Type B pancreatic cell (in vitro differentiated cells): ENCODE measurements at regions not wholly inside any gene's neighbourhood (a gene's known extent, or its start where the extent isn't known, plus 50 kb on each side); places are given as distances from the start of the nearest gene placed in this dataset.

Source experiments
- DNase-seq: peaks from one replicate; pipeline ENCODE4 v3.0.0; 2021; ENCODE audit warnings: mixed read lengths; ENCODE audit not compliant: unreplicated experiment; ENCODE audit errors: extremely low spot score
- H3K27ac Mint-ChIP-seq: 2 replicates; pipeline ENCODE4 v1.8.0; 2021; ENCODE audit warnings: mild to moderate bottlenecking, mixed read lengths
- H3K27me3 Mint-ChIP-seq: 2 replicates; pipeline ENCODE4 v1.8.0; 2021; ENCODE audit warnings: mixed read lengths
- H3K36me3 Mint-ChIP-seq: 2 replicates; pipeline ENCODE4 v1.8.0; 2021; ENCODE audit warnings: mixed read lengths
- H3K4me1 Mint-ChIP-seq: one replicate; pipeline ENCODE4 v1.8.0; 2021; ENCODE audit warnings: mixed read lengths; ENCODE audit not compliant: unreplicated experiment
- H3K4me3 Mint-ChIP-seq: 2 replicates; pipeline ENCODE4 v1.8.0; 2021; ENCODE audit warnings: mild to moderate bottlenecking, mixed read lengths
- H3K9me3 Mint-ChIP-seq: 2 replicates; pipeline ENCODE4 v1.8.0; 2021; ENCODE audit warnings: mixed read lengths
- TF ChIP-seq, protein P1 (sequence below): fragments of 200-600 bp; sonication (generic); conservative IDR thresholded peaks from 2 replicates; pipeline ENCODE4 v1.5.0; 2021; ENCODE audit warnings: antibody characterized with exemption, mild to moderate bottlenecking

GRCh38 chr2:142544173-142544572 lies 333.3 kb upstream of the KYNU start:
- Mint-ChIP-seq H3K4me3 (no peak overlapping the region), H3K27ac (no peak overlapping the region), H3K4me1 (no peaks in the 10 kb centered on the region), H3K36me3 (no peaks in the 10 kb centered on the region), H3K27me3 (no peaks in the 10 kb centered on the region), H3K9me3 (peaks cover 8% of the 10 kb centered on the region)
- TF ChIP-seq, protein P1, sequence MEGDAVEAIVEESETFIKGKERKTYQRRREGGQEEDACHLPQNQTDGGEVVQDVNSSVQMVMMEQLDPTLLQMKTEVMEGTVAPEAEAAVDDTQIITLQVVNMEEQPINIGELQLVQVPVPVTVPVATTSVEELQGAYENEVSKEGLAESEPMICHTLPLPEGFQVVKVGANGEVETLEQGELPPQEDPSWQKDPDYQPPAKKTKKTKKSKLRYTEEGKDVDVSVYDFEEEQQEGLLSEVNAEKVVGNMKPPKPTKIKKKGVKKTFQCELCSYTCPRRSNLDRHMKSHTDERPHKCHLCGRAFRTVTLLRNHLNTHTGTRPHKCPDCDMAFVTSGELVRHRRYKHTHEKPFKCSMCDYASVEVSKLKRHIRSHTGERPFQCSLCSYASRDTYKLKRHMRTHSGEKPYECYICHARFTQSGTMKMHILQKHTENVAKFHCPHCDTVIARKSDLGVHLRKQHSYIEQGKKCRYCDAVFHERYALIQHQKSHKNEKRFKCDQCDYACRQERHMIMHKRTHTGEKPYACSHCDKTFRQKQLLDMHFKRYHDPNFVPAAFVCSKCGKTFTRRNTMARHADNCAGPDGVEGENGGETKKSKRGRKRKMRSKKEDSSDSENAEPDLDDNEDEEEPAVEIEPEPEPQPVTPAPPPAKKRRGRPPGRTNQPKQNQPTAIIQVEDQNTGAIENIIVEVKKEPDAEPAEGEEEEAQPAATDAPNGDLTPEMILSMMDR = no peak
- DNase-seq = no peak

DNA sequence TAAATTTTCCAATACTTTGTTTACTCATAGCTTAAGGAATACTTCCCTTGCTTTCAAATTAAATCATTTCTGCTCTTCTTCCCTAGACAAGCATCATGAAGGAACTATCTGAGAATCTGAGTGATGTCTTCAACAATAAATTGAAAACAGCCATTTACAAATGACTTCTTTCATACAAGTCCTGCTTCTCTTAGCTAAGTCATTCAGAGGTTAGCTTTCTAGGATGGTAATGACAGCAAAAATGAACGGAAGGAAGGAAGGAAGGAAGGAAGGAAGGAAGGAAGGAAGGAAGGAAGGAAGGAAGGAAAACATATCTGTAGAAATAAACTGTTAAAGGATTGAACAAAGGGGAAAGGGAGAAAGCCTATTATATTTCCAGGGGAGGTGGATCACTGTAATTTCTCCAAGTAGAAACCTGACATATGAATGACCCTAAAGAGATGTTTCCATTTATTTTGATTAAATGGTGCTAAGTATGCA lies 335.0 kb upstream of the KYNU start:
- Mint-ChIP-seq H3K27me3 (no peaks in the 10 kb centered on the region), H3K36me3 (no peaks in the 10 kb centered on the region), H3K9me3 (peaks cover 2% of the 10 kb centered on the region), H3K4me3 (no peak overlapping the region), H3K4me1 (no peaks in the 10 kb centered on the region), H3K27ac (no peak overlapping the region)
- TF ChIP-seq, protein P1 = no peak
- no peak for DNase-seq

DNA sequence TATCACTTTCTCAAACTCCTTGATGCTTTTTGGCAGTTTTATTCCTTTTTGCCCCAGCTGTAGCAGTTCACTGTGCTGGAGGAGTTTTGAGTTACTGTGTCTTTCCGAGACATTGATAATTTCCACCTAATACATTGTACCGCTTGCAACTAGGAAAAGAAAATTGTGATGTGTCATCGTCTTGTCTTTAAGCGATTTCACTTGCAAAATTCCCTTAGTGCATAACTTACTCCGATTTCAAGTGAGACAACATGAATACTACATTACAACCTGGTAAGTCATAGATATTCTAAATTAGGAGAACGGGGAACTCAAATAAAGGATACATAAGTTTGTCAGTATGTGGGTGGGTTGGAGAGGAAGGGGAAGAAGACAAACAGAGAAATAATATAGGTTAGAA lies 340.5 kb upstream of the KYNU start:
- Mint-ChIP-seq H3K36me3 (no peaks in the 10 kb centered on the region), H3K9me3 (no peaks in the 10 kb centered on the region)
- no peak for DNase-seq

DNA sequence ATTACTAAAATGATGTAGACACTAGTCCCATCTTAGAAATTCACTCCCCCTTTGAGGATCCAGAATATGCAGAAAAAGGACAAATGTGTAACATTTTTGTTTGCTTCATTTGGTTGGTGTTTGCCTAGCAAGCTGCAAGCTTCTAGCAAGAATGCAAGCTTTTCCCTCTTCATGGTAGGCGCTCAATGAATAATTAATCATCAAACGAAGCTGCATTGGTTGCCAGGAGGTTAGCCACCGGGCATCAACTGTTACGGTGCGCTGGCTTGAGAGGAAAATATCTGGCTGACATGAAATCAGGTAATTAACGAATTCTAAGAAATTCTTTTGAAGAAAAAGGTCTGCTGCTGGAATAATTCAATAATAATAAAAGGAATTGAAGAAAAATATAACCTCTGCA lies 341.0 kb upstream of the KYNU start:
- no peak overlapping the region for H3K4me3 Mint-ChIP-seq
- H3K9me3 Mint-ChIP-seq = no peaks in the 10 kb centered on the region
- H3K27ac Mint-ChIP-seq = no peak overlapping the region
- peaks cover 4% of the 10 kb centered on the region for H3K4me1 Mint-ChIP-seq
- no peaks in the 10 kb centered on the region for H3K27me3 Mint-ChIP-seq
- TF ChIP-seq, protein P1 = no peak
- H3K36me3 Mint-ChIP-seq = no peaks in the 10 kb centered on the region
- no peak for DNase-seq

More for the DNA sequence above, 340.5 kb upstream of the KYNU start:
- Mint-ChIP-seq H3K4me3 (no peak overlapping the region), H3K27me3 (no peaks in the 10 kb centered on the region), H3K4me1 (peaks cover 4% of the 10 kb centered on the region), H3K27ac (no peak overlapping the region)
- TF ChIP-seq, protein P1 = no peak

GRCh38 chr2:142535311-142535710 lies 342.2 kb upstream of the KYNU start:
- no peaks in the 10 kb centered on the region for H3K36me3 Mint-ChIP-seq
- no peak overlapping the region for H3K27ac Mint-ChIP-seq
- no peak overlapping the region for H3K4me3 Mint-ChIP-seq
- TF ChIP-seq, protein P1 = no peak
- no peak for DNase-seq
- no peaks in the 10 kb centered on the region for H3K9me3 Mint-ChIP-seq
- peaks cover 4% of the 10 kb centered on the region for H3K4me1 Mint-ChIP-seq
- no peaks in the 10 kb centered on the region for H3K27me3 Mint-ChIP-seq

DNA sequence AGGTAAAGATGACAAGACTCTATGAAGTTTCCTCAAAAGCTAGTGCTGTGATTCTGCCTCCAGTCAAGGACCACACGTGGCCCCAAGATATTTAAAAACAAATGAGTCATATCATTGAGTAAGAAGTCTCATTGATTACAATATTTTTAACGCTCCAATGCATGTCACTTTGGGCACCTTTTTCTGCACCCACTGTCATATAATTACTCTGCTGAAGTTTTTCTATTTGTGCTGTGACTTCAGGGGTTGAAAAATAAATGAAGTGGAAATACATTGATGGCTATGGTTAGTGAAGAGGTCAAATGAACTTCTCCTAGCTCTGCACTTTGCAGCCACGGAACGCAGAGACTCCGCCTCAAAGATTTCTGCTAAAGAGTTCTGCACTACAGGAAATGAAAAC lies 344.3 kb upstream of the KYNU start:
- Mint-ChIP-seq H3K27ac (no peak overlapping the region), H3K4me3 (no peak overlapping the region), H3K9me3 (no peaks in the 10 kb centered on the region), H3K4me1 (peaks cover 4% of the 10 kb centered on the region), H3K27me3 (no peaks in the 10 kb centered on the region), H3K36me3 (no peaks in the 10 kb centered on the region)
- no peak for DNase-seq
- TF ChIP-seq, protein P1 = no peak
